OCI-LY7 (cell line): ENCODE measurements at regions not wholly inside any gene's neighbourhood (a gene's known extent, or its start where the extent isn't known, plus 50 kb on each side); places are given as distances from the start of the nearest gene placed in this dataset.
"Not testable (repeated sequence)": the region's sequence is repeated elsewhere in the genome, so short reads cannot be mapped to it uniquely, and the experiment has no call there.

Experiments used
- EZH2phosphoT487 ChIP-seq: fragments of 200-600 bp; sonication (generic); IDR thresholded peaks from 2 replicates; pipeline ENCODE4 v1.6.1; 2018; ENCODE audit warnings: low read depth, borderline replicate concordance, mild to moderate bottlenecking, mixed run types, antibody characterized with exemption, low read length, moderate library complexity, mixed read lengths
- TF ChIP-seq, protein P1 (sequence below): fragments of 200-600 bp; sonication (generic); conservative IDR thresholded peaks from 2 replicates; pipeline ENCODE4 v1.5.1; 2014; ENCODE audit warnings: mild to moderate bottlenecking, antibody characterized with exemption, low read length, moderate library complexity, mixed read lengths

DNA sequence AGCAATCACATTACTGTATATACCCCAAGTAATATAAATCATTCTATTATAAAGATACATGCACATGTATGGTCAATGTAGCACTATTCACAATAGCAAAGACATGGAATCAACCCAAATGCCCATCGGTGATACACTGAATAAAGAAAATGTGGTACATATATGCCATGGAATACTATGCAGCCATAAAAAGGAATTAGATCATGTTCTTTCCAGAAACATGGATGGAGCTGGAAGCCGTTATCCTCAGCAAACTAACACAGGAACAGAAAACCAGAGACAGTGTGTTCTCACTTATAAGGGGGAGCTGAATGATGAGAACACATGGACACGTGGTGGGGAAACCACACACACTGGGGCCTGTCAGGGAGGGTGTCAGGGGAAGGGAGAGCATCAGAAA lies 1180.9 kb downstream of the REEP3 start:
- TF ChIP-seq, protein P1, sequence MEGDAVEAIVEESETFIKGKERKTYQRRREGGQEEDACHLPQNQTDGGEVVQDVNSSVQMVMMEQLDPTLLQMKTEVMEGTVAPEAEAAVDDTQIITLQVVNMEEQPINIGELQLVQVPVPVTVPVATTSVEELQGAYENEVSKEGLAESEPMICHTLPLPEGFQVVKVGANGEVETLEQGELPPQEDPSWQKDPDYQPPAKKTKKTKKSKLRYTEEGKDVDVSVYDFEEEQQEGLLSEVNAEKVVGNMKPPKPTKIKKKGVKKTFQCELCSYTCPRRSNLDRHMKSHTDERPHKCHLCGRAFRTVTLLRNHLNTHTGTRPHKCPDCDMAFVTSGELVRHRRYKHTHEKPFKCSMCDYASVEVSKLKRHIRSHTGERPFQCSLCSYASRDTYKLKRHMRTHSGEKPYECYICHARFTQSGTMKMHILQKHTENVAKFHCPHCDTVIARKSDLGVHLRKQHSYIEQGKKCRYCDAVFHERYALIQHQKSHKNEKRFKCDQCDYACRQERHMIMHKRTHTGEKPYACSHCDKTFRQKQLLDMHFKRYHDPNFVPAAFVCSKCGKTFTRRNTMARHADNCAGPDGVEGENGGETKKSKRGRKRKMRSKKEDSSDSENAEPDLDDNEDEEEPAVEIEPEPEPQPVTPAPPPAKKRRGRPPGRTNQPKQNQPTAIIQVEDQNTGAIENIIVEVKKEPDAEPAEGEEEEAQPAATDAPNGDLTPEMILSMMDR = not testable (repeated sequence)
- TF ChIP-seq EZH2phosphoT487 = not testable (repeated sequence)
